Endothelial cell (in vitro differentiated cells): ENCODE measurements at regions not wholly inside any gene's neighbourhood (a gene's known extent, or its start where the extent isn't known, plus 50 kb on each side); places are given as distances from the start of the nearest gene placed in this dataset.

ENCODE experiments used
- DNase-seq: peaks from one replicate; pipeline ENCODE4 v3.0.0; 2021; ENCODE audit warnings: low spot score
- H3K27ac Mint-ChIP-seq: one replicate; pipeline ENCODE4 v1.8.0; 2021; ENCODE audit warnings: mixed read lengths, inconsistent platforms; ENCODE audit not compliant: unreplicated experiment
- H3K27me3 Mint-ChIP-seq: one replicate; pipeline ENCODE4 v1.8.0; 2021; ENCODE audit warnings: mild to moderate bottlenecking, moderate library complexity, mixed read lengths, inconsistent platforms; ENCODE audit not compliant: unreplicated experiment
- H3K36me3 Mint-ChIP-seq: one replicate; pipeline ENCODE4 v1.8.0; 2021; ENCODE audit warnings: mild to moderate bottlenecking, low read depth, mixed read lengths, inconsistent platforms; ENCODE audit not compliant: unreplicated experiment
- H3K4me1 Mint-ChIP-seq: one replicate; pipeline ENCODE4 v1.8.0; 2021; ENCODE audit warnings: mild to moderate bottlenecking, mixed read lengths, inconsistent platforms; ENCODE audit not compliant: unreplicated experiment
- H3K4me3 Mint-ChIP-seq: one replicate; pipeline ENCODE4 v1.8.0; 2021; ENCODE audit warnings: mild to moderate bottlenecking, mixed read lengths, inconsistent platforms; ENCODE audit not compliant: unreplicated experiment
- H3K9me3 Mint-ChIP-seq: one replicate; pipeline ENCODE4 v1.8.0; 2021; ENCODE audit warnings: mixed read lengths, inconsistent platforms; ENCODE audit not compliant: unreplicated experiment
- CTCF ChIP-seq: fragments of 200-600 bp; sonication (generic); IDR thresholded peaks from one replicate; pipeline ENCODE4 v1.5.0; 2021; ENCODE audit warnings: antibody characterized with exemption; ENCODE audit not compliant: unreplicated experiment

- Mint-ChIP-seq H3K27ac (no peak overlapping the region), H3K4me3 (no peak overlapping the region), H3K9me3 (no peaks in the 10 kb centered on the region), H3K4me1 (no peaks in the 10 kb centered on the region), H3K36me3 (no peaks in the 10 kb centered on the region), H3K27me3 (no peaks in the 10 kb centered on the region)
- no peak for DNase-seq
- TF ChIP-seq CTCF: no peak
Measured at GRCh38 chr20:17171746-17172280, 55.0 kb upstream of the PCSK2 start.

GRCh38 chr20:17172836-17173516 lies 53.9 kb upstream of the PCSK2 start:
- H3K9me3 Mint-ChIP-seq: no peaks in the 10 kb centered on the region

More at GRCh38 chr20:17172836-17173516, 53.9 kb upstream of the PCSK2 start:
- TF ChIP-seq CTCF: no peak
- Mint-ChIP-seq H3K4me1 (no peaks in the 10 kb centered on the region), H3K4me3 (no peak overlapping the region), H3K36me3 (no peaks in the 10 kb centered on the region), H3K27ac (no peak overlapping the region), H3K27me3 (no peaks in the 10 kb centered on the region)
- no peak for DNase-seq
